Activated CD4-positive, alpha-beta T cell treated with anti-CD3 and anti-CD28 coated beads, Interleukin-2, amount 50 U/mL, for 16 hours (primary cell): ENCODE measurements at regions not wholly inside any gene's neighbourhood (a gene's known extent, or its start where the extent isn't known, plus 50 kb on each side); places are given as distances from the start of the nearest gene placed in this dataset.
"Not testable (repeated sequence)": the region's sequence is repeated elsewhere in the genome, so short reads cannot be mapped to it uniquely, and the experiment has no call there.

Source experiments
- DNase-seq: peaks from one replicate; pipeline ENCODE4 v3.0.0-alpha.2; 2020

GRCh38 chr6:119405114-119405513 is 55.6 kb upstream of the MAN1A1 start:
- DNase-seq, result not testable (repeated sequence)
